GM18505 (cell line): ENCODE measurements at regions not wholly inside any gene's neighbourhood (a gene's known extent, or its start where the extent isn't known, plus 50 kb on each side); places are given as distances from the start of the nearest gene placed in this dataset.

Experiments
- ATAC-seq: cut with Tn5 transposase; IDR thresholded peaks from one replicate; pipeline ENCODE4 v1.9.1; 2021; ENCODE audit not compliant: unreplicated experiment
- POLR2A ChIP-seq: IDR thresholded peaks from 4 replicates; pipeline ENCODE4 v1.6.1; 2011; ENCODE audit warnings: borderline replicate concordance; ENCODE audit not compliant: insufficient read depth, insufficient read length; ENCODE audit errors: extremely low read depth

DNA sequence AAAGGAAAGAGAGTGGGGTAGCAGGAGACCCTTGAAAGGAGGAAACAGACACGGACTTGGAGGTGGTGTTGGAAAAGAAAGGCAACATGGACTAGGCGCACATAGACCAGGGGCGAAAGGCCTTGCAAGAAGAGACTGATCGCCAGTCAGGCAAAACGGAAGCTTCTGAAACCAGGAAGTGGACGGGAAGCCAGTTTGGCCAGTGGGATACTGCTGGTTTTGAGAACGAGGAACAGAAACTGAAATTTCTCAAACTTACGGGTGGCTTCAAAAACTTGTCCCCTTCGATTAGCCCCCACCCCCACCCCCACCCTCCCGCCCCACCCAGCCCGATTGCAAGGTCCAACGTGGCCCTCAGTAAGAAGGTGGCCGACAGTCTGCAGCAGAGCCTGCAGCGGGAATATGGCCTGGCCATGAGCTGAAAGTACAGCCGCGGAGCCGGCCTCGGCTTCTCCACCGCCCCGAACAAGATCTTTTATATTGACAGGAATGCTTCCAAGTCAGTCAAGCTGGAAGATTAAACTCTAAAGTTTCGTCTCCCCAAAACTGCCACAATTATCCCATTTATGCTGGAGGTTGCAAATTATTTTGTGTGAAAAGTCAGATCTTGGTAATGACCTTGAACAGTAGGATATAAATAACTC, 364.7 kb downstream of the BCAT1 start:
- no peak for TF ChIP-seq POLR2A
- ATAC-seq, result no peak

DNA sequence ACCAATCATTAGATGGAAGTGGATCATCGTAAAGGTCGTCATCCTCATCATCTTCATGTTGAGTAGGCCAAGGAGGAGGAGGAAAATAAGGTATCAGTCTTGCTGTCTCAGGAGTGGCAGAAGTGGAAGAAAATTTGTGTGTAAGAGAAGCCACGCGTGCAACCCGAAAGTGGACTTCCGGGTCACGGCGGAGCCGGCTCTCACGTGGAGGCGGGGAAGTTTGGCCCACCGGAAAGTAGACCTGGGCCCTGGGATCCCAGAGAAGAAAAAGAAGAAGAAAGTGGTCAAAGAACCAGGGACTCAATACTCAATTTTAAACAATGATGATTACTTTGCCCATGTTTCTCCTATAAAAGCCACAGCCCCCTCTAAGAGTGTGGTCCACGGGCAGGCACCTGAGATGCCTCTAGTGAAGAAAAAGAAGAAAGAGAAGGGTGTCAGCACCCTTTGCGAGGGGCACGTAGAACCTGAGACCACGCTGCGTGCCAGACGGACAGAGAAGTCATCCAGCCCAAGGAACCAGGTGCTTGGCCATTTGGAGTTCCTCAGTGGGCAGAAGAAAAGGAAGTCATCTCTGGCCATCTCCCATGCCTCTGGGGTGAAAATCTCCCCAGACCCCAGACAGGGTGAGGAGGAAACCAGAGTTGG, 365.8 kb downstream of the BCAT1 start:
- ATAC-seq, result no peak
- TF ChIP-seq POLR2A, result no peak

DNA sequence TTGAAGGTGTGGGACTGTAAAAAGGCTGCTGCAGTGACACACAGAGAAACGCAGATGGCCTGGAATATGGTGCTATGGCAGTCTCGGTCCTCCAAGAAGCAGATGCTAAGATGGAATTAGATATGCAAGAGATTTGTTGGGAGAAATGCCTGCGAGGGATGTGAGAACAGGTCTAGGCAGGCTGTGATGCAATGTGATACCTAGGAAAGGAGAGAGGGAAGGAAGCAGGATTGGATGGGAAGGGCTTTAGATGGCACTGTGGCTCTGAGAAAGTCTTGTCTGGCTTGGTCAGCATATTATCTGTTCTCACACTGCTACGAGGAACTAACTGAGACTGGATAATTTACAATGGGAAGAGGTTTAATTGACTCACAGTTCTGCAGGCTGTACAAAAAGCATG, 374.4 kb downstream of the BCAT1 start:
- no peak for TF ChIP-seq POLR2A
- ATAC-seq, result no peak

DNA sequence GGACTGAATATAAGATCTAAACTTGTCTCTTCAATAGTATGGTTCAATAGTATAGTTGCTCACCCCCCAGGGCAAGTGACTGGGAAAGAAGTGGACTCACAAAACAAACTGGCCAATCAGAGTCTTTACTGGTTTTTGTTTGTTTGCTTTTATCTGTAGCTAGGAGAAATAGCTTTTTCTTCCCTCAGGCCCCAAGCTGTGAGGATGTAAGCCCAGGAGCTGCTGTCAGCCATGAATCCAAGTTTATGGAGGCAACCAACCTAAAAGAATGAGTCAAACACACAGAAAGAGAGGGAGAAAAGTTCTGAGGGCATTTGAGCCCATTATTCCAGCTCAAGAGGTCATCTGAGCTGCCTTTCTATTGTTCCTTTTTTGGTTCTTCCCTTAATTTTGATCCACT, 375.3 kb downstream of the BCAT1 start:
- no peak for TF ChIP-seq POLR2A
- no peak for ATAC-seq

DNA sequence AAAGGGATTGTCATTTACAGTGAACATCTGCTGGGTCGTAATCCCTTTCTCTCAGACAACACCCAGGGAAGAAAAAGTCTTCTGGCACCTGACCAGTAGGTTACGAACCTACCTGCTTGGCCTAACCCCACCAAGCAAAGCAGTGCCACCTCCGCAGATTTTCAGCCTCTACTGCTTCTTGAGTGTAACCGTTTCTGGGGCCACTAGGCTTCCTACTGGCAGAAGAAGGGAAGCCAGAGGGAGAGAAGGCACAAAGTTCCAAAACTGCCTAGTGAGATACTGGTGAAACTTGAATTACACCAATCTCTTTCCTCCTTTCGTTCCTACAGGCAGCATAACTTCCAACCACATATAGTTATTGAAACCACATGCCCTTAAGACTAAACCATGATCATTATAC, 383.6 kb downstream of the BCAT1 start:
- TF ChIP-seq POLR2A, result no peak
- ATAC-seq, result no peak

DNA sequence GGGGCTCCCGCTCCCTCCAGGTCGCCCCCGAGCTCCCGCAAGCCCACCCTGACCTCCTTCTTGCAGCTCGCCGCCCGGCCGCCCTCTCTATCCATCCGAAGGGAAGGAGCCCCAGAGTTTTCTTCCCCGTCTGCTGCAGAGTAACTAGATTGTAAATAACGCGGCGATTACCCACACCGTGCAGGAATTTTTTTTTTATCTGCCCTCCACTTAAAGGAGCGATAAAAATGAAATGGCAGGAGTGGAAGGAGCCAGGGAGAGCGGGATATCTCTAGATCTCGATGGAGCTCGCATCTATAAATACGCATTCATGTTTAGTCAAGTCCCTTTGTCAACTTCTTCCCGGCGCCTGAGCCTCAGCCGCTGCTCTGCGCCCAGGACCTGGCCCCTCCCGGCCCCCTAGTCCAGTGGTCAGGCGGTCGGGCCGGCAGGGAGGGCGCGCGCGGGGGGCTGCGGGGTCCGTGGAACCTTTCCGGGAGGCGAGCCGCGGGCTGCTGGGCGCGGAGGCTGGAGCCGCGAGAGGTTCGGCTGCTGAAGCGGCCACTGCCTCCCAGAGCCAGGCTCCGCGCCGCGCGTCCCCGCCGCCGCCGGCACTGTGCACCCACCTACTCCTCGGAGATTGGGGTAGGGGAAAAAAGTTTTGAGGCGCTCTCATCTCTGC, 386.0 kb downstream of the BCAT1 start:
- ATAC-seq, result no peak
- no peak for TF ChIP-seq POLR2A

DNA sequence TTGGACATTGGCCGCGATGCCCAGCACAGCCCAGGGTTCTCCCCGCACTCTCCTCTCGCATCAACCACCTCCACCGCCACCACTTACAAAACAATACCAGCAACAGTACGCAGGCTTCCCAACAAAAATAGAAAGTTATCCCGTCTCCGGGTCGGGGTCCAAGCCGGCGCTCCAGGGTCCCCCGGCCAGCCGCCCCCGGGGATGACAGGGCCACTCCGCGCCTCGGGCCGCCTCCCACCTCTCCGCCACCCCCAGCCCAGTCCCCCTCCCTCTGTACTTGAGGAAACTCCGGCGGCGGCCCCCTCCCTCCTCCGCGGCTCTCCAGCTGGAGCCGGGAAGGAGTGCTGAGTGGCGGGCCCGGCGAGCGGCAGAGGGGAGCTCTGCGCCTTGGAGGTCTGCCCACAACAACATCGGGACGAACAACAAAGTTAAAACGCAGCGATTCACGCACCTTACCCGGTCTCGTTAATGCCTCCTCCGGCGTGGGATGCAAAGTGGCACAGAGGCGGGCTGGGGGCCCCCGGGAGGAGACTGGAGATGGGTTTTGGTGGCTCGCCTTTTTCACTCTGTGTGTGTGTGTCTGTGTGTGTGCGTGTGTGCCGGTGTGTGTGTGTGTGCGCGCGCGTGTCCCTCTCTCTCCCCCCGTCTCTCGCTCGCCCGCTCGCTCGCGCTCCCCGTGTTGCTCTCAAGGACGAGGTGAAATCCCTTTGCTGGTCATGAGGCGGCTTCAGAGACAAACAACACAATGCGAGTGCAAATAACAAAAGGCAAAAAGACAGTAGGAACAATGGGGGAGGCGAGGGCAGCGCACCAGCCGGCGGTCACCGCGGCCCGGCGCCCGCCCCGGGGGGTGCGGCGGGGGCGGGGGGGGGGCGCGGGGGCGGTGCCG, 386.8 kb downstream of the BCAT1 start:
- TF ChIP-seq POLR2A, result no peak
- no peak for ATAC-seq

DNA sequence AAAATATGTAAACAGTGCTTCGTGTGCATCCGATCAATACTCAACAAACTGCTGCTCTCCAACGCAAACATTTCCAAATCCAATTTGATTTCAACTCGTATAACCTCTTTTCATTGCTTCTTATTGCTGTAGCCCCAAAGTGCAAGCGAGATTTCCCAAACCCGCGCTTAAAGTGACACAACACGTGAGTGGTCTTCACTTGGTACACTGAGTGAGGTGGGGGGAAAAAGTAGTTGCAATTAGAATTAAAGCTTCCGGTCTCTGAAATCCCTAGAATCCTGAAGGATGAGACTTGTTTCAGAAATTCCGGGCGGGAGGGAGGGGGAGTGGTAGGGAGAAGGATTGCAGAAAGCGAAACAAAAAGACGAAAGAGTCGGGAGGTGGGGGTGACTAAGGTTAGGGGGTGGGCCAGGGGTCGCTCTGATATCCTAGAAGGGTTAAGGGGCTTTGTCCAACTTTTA, 387.5 kb downstream of the BCAT1 start:
- no peak for TF ChIP-seq POLR2A
- ATAC-seq, result no peak

DNA sequence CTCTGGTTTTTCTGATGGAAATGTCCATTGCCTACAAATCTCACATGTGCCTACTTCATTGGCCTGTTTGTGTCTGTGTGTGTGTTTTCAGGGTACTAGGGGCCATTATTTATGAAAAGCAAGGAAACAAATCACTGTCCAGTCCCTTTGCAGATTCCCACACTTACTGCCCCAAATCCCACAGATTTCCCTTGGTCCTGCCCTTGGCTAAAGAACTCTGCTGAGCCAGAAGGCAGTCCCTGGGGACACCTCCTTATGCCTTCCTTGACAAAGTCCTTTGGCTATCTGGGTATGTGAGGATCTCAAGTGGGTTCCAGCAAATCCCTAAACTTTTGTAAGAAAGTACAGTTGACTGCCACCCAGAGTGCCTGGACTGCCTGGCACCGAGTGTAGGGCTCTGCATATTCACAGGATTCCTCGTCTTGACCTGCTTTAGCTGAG, 388.1 kb downstream of the BCAT1 start:
- no peak for TF ChIP-seq POLR2A
- ATAC-seq, result no peak

DNA sequence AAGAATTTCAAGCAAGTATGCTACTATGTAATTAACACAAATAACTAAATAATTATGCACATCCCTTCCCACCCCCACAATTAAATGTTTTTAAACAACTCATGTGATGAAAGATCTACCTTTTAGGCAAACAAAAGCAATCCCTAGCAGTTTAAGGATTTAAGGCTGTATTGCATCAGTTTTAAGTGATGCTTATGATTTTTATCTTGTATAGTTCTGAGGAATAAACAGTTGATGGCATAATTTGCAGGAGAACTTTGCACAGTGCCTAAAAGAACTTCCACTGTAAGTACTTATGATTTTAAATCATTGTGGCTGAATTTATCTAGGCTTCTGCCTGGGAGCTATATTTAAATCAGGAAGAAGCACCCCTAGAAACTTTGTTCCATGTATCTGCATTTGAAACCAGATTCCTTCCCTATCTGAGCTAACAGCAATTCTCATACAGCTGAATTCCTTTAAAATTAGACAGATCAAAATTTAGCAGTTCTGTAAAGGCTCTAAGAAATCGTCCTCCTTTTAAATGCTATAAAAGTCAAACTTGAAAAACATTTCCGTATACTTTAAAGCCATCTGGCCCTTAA, 388.6 kb downstream of the BCAT1 start:
- no peak for ATAC-seq
- no peak for TF ChIP-seq POLR2A

DNA sequence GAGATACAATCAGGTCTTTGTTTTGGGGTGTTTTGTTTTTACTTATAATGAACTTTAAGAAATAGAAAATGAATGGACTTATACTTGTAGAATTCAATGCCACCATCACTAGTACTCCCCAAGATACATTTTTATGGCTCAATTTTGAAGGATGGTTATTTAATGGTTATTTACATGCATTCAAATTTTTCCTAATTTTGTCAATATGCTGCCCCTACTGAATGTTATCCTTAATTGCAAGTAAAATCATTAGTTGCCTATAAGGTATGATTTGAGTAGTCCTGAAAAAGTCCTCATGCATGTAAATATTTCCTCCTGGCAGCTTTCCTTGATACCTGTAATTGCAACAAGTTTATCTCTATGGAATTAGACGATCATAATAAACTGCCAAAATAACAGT, 391.2 kb downstream of the BCAT1 start:
- no peak for TF ChIP-seq POLR2A
- ATAC-seq, result no peak

DNA sequence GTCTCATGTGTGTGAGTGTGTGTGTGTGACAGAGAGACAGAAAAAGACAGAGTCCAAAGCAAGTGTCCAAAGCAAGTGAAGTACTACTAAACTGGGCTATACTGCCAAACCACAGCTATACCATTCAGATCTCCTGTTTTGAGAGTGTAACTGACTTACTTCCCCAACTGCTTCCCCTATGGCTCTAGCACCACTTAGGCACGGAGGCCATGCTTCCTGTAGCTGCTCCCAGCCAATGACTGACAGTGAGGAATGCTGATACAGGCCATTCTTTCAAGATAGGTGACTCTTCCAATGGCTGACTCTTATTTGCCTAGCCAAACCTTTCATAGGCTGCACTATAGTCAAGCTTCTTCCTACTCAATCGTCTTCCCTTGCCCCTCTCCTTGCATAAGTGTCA, 393.2 kb downstream of the BCAT1 start:
- TF ChIP-seq POLR2A, result no peak
- ATAC-seq, result no peak

DNA sequence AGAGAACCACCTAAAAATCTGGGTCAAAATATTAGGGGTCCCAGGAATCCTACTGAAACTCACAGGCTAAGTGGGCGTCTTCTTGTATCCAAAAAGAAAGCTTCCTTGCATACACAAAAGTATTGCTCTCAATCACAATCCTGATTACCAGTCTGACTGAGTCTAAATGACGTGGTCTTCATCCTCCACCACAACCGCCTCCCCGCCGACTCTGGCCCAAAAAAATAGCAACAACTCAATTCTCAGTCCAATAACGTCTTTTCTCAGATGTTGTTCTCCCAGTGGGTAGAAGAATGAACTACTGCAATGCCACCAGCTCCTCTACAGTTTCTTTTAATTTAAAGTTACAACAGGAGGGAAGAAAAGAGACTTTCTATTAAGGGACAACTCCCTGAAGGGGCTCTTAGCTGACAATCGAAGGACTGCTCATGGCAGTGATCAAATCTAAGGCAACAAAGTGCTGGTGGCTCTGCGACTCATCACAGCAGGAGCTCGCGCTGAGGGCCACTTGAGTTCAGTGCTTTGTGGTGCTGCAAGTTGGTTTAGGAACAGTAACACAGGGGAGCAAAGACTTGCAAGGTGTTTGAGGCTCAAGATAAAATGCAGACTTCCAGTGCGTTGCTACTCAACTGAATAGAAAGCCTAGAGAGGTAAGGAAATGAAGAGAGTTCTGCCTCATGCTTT, 394.1 kb downstream of the BCAT1 start:
- no peak for ATAC-seq
- no peak for TF ChIP-seq POLR2A

DNA sequence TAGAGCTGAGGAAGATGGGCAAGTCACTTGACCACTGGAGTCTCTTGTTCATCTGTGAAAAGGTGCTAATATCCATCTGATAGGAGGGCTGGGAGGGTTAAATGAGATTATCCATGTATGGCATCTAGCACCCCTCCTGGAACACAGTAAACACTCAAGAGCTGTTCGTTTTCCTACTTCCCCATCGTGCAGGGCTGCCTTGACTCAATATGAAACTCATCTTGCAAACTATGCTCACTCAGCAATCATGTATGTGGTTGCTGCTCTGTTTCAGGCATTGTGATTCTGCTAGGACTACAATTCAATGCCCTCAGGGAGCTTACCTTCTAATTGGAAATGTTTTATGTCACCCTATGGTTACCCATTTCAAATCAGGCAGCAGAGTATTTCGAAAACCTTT, 395.6 kb downstream of the BCAT1 start:
- no peak for ATAC-seq
- TF ChIP-seq POLR2A, result no peak
